ENCODE measurements at regions not wholly inside any gene's neighbourhood (a gene's known extent, or its start where the extent isn't known, plus 50 kb on each side); places are given as distances from the start of the nearest gene placed in this dataset.
"Not testable (repeated sequence)": the region's sequence is repeated elsewhere in the genome, so short reads cannot be mapped to it uniquely, and the experiment has no call there.

DNA sequence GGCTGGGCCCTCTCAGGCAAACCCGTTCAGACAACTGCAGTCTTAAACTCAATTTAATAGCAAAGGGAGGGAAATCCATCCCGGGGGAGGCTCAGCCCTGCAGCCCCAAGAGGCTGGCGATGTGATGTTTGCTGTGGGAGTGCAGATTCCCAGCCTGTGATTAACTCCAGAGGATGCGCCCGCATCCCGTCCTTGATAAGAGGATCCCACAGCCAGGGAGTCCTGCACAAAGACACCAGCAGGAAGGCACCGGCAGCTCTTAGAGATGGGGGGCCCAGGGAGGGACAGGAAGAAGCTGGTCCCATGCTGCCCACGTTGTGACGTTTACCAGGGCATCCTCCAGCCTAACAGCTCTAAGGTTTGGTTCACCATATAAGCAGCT is 64.7 kb downstream of the MRPL36 start:
- ChIA-PET CTCF (interaction anchor here (0.7 to 1.7 kb wide), 2 partner anchors 66 kb away, joined by 3 to 4 read pairs; no protein-coding TSS in a partner anchor), POLR2A (no interaction called here)
- intact Hi-C loops (cut with micrococcal nuclease), result loop anchor here (10.0 kb wide), 1 partner anchor 280 kb away; no protein-coding TSS in a partner anchor
- H3K9me3 Mint-ChIP-seq, result peaks cover under 1% of the 10 kb centered on the region
- no peaks in the 10 kb centered on the region for H3K36me3 Mint-ChIP-seq (ENCODE audit: low read depth)
- no peak for TF ChIP-seq CTCF (IDR thresholded peaks at IDR 0.05)
- ATAC-seq (no peak), DNase-seq (no peak)
- H3K4me1 Mint-ChIP-seq (ENCODE audit: low read depth), result no peaks in the 10 kb centered on the region
- H3K27ac Mint-ChIP-seq, result no peak overlapping the region
- peaks cover 2% of the 10 kb centered on the region for H3K27me3 Mint-ChIP-seq
- H3K4me3 Mint-ChIP-seq, result no peak overlapping the region

DNA sequence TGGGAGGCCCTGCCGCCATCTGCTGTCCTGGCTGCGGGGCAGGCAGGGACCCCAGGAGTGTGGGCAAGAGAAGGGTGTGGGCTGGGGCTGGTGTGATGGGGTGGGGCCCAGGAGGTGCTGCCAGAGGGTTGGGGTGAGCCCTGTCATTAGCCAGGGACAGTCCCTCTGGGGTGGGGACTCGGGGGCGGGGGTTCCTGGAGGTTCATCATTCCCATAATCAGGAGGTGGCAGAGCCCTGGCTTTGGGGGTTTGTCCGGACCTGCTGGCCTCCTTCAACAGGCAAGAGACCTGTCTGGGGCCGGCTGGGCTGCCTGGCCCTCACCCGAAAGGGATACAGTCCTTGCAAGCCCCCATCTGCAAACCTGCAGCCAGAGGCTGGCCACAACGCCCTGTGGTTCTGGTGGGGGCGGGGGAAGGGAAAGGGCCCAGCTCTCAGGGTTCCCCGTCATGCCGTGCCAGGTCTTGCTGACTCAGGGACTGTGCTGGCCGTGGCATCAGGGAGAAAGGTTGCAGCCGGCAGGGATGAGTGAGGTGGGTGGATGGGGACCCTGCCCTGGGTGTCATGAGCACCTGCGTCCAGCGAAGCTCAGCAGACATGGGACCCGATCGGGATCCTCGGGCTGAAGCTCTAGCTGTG is 65.2 kb downstream of the MRPL36 start:
- no peak for TF ChIP-seq CTCF (IDR thresholded peaks at IDR 0.05)
- ChIA-PET CTCF (interaction anchor here (0.7 kb wide), 1 partner anchor 66 kb away, joined by 3 read pairs; no protein-coding TSS in a partner anchor), POLR2A (no interaction called here)
- Mint-ChIP-seq H3K27ac (no peak overlapping the region), H3K9me3 (no peaks in the 10 kb centered on the region), H3K36me3 (ENCODE audit: low read depth) (no peaks in the 10 kb centered on the region), H3K4me1 (ENCODE audit: low read depth) (no peaks in the 10 kb centered on the region), H3K27me3 (peaks cover 2% of the 10 kb centered on the region), H3K4me3 (no peak overlapping the region)
- DNase-seq (no peak), ATAC-seq (no peak)
- intact Hi-C loops (cut with micrococcal nuclease), result loop anchor here (10.0 kb wide), 1 partner anchor 280 kb away; no protein-coding TSS in a partner anchor

DNA sequence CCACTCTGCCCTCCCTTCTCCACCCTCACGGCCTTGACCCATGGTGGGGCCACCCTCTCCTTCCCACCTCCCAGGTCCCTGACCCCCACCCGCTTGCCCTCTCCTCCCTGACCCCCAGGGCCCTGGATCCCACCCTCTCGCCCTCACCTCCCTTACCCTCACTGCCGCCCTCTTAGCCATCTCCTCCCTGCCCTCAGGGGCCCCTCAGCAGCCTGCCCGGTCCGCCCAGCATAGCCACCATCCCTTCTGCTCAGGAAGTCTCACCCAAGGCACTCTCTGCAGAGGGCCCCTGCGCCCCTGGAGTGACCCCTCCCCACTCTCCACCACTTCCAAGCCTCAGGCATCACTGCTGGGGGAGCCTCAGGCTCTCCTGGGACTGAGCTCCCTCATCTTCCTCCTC is 66.3 kb downstream of the MRPL36 start:
- no peak overlapping the region for H3K4me3 Mint-ChIP-seq
- POLR2A ChIA-PET, result no interaction called here
- H3K27ac Mint-ChIP-seq, result no peak overlapping the region
- H3K27me3 Mint-ChIP-seq, result no peaks in the 10 kb centered on the region
- DNase-seq, result no peak
- no peaks in the 10 kb centered on the region for H3K9me3 Mint-ChIP-seq
- no peaks in the 10 kb centered on the region for H3K4me1 Mint-ChIP-seq (ENCODE audit: low read depth)
- no peaks in the 10 kb centered on the region for H3K36me3 Mint-ChIP-seq (ENCODE audit: low read depth)
- intact Hi-C loops (cut with micrococcal nuclease), result loop anchor here (10.0 kb wide), 1 partner anchor 281 kb away; no protein-coding TSS in a partner anchor
- no peak for TF ChIP-seq CTCF (IDR thresholded peaks at IDR 0.05)
- no peak for ATAC-seq
- CTCF ChIA-PET, result no interaction called here

- POLR2A ChIA-PET, result no interaction called here
- CTCF ChIA-PET, result no interaction called here
- H3K9me3 Mint-ChIP-seq, result no peaks in the 10 kb centered on the region
- H3K4me3 Mint-ChIP-seq, result no peak overlapping the region
- no peak for TF ChIP-seq CTCF (IDR thresholded peaks at IDR 0.05)
- H3K4me1 Mint-ChIP-seq (ENCODE audit: low read depth), result no peaks in the 10 kb centered on the region
- no peaks in the 10 kb centered on the region for H3K36me3 Mint-ChIP-seq (ENCODE audit: low read depth)
- intact Hi-C loops (cut with micrococcal nuclease), result loop anchor here (10.0 kb wide), 1 partner anchor 282 kb away; no protein-coding TSS in a partner anchor
- no peaks in the 10 kb centered on the region for H3K27me3 Mint-ChIP-seq
- ATAC-seq (no peak), DNase-seq (no peak)
- H3K27ac Mint-ChIP-seq, result no peak overlapping the region
Observed at GRCh38 chr5:1732945-1733344, 66.7 kb downstream of the MRPL36 start.

- Mint-ChIP-seq H3K9me3 (no peaks in the 10 kb centered on the region), H3K4me3 (no peak overlapping the region), H3K4me1 (ENCODE audit: low read depth) (no peaks in the 10 kb centered on the region), H3K27ac (no peak overlapping the region), H3K27me3 (no peaks in the 10 kb centered on the region), H3K36me3 (ENCODE audit: low read depth) (no peaks in the 10 kb centered on the region)
- intact Hi-C loops (cut with micrococcal nuclease), result loop anchor here (10.0 kb wide), 1 partner anchor 282 kb away; no protein-coding TSS in a partner anchor
- TF ChIP-seq CTCF (IDR thresholded peaks at IDR 0.05), result no peak
- ChIA-PET CTCF (interaction anchor here (0.9 kb wide), 1 partner anchor 31 kb away, joined by 3 read pairs; no protein-coding TSS in a partner anchor), POLR2A (no interaction called here)
- DNase-seq, result no peak
- no peak for ATAC-seq
Observed at GRCh38 chr5:1732238-1732941, 67.2 kb downstream of the MRPL36 start.

- H3K4me1 Mint-ChIP-seq (ENCODE audit: low read depth); DNase-seq; H3K4me3 Mint-ChIP-seq; H3K9me3 Mint-ChIP-seq; POLR2A ChIA-PET; H3K27me3 Mint-ChIP-seq; ATAC-seq; H3K27ac Mint-ChIP-seq; H3K36me3 Mint-ChIP-seq (ENCODE audit: low read depth): not testable (repeated sequence)
- CTCF ChIA-PET, result interaction anchor here (0.9 kb wide), 1 partner anchor 32 kb away, joined by 3 read pairs; no protein-coding TSS in a partner anchor
- intact Hi-C loops (cut with micrococcal nuclease), result loop anchor here (10.0 kb wide), 1 partner anchor 283 kb away; no protein-coding TSS in a partner anchor
Observed at GRCh38 chr5:1731855-1732237, 67.8 kb downstream of the MRPL36 start.
